ENCODE measurements at regions not wholly inside any gene's neighbourhood (a gene's known extent, or its start where the extent isn't known, plus 50 kb on each side); places are given as distances from the start of the nearest gene placed in this dataset.
"Not testable (repeated sequence)": the region's sequence is repeated elsewhere in the genome, so short reads cannot be mapped to it uniquely, and the experiment has no call there.

- DNase-seq, result not testable (repeated sequence)
Measured at GRCh38 chr16:88274126-88274750, 108.5 kb upstream of the ZNF469 start.

GRCh38 chr16:88274847-88275246 is 107.9 kb upstream of the ZNF469 start:
- DNase-seq, result no peak

DNA sequence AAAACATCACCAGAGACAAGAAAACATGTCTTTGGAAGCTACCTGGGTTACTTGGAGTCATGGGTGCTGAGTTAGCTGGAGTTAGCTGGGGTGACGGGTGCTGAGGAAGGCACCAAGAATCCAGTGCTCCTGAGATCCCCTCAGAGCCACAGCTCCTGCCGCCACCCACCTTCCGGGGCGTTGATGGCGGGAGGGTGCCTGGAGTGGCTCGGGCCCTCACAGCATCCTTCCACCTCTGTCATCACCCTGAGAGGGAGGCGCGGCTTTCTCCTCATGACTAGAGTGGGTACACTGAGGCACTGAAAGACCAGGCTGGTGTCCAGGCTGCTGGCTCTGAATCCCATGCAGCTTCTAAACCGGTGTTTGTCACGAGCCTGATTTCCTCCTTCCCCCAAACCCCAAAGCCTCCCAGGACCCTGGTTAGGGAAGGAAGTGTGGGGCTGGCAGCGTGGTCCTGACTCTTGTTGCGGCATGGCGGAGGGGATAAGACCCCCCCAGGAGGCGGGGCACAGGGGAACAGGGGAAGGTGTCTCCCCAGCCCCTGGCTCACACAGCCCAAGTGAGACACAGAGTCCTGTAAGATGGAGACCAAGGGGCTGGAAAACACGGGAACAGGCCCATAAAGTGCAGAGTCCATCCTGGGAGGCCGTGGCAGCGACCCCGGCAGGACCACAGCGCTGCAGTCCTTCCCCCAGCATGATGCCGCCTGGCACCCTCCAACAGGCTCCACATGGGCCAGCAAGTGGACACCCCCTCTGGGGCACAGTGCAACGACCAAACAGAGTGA is 107.2 kb upstream of the ZNF469 start:
- not testable (repeated sequence) for DNase-seq

DNA sequence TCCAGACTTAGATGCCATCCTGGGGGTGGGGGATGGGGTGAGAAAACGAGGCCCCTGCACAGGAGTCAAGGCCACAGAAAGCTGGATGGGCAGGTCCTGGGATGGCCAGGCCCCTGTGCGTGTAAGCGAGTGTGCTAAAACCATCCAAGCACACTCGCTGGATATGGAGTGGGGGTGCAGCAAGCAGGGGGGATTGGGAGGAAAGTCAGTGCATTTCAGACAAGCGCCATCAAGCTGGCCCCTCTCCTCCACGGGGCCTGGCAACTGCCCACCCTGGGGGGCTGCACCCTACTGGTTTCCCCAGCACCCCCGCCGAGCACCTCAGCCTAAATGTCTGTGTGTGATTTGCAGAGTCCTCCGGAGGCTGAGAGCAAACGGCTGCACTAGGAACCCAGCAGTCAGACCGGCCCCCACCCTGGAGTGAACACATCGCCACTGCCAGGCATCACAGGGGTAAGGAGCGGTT is 106.6 kb upstream of the ZNF469 start:
- DNase-seq, result not testable (repeated sequence)

DNA sequence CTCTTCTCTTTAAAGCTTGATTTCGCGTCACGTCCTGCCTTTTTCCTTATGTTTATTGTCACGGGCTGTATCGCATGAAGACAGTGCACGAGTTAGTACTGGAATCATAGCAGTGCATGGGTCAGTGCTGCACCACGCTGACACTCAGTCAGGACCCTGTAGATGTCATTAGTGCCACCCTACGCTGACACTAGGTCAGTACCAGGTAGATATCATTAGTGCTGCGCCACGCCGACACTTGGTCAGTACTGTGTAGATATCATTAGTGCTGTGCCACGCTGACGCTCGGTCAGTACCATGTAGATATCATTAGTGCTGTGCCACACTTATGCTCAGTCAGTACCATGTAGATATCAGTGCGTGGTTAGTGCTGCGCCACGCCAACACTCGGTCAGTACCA is 106.2 kb upstream of the ZNF469 start:
- DNase-seq, result no peak

DNA sequence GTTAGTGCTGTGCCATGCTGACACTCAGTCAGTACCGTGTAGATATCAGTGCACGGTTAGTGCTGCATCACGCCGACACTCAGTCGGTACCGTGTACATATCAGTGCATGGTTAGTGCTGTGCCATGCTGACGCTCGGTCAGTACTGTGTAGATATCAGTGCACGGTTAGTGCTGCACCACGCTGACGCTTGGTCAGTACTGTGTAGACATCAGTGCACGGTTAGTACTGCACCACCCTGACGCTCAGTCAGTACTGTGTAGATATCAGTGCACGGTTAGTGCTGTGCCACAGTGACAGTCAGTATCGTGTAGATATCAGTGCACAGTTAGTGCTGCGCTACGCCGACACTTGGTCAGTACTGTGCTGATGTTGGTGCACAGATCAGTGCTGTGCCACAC is 102.8 kb upstream of the ZNF469 start:
- no peak for DNase-seq

DNA sequence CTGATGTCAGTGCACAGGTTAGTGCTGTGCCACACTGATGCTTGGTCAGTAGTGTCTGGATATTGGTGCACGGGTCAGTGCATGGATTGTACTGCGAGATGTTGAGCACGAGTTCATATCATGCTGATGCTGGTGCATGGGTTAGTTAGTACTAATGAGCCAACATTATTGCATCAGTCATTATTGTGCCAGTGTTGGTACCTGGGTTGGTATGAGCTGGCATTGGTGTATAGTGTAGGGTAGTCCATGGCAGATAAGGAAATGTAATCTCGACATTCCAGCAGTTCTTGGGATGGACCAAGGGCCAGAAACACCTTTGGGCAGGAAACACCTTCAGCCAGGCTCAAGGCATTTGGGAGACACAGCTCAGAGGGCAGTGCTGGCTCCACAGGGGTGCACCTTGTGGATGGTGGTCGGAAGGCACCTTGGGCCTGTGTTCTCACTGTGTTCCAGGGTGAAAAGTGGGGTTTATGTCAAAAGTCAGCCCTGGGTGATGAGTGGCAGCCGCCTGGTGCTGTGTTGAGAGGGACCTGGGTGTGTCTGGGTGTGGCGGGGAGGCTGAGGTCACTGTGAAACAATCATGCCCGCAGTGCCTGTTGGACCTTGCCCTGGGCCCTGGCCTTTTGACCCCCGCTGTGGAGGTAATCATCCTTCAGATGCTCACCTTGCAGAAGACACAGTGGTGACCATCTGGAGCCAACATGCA is 100.7 kb upstream of the ZNF469 start:
- no peak for DNase-seq

DNA sequence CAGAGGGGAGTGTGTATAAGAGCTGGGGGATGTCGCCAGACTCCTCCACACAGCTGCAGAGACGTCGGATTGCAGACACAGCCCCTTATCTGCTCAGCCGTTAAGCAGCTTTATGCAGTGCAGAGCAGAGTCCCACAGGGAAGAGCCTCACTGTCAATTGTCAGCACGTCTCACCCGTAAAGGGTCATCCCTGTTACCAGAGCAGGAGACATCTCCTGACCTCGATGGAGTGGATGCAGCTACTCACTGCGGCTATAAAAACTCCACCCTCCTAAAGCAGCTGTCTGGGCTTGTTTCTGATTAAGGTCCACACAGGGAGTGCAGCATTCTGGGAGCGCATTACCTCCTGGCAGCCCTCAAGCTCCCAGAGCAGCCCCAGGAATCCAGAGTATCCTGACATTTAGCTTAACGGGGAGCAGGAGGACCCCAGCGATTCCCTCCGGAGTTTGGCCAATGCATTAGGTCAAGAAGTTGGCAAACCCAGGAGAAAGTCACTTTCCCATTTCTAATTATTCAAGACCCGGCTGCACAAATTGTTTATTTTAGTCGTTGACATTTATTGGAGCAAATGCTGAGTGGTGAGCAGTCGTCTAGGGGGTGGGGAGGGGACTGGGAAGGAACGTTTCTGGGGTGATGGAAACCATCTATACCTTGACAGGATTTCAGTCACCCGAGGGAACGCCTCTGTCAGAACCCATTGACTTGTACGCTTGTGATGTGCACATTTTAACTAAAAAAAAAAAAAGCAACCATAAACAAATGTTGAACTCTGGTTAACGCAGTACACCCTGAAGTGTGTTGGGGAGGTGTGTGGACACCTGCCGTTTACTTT is 100.0 kb upstream of the ZNF469 start:
- DNase-seq, result no peak

DNA sequence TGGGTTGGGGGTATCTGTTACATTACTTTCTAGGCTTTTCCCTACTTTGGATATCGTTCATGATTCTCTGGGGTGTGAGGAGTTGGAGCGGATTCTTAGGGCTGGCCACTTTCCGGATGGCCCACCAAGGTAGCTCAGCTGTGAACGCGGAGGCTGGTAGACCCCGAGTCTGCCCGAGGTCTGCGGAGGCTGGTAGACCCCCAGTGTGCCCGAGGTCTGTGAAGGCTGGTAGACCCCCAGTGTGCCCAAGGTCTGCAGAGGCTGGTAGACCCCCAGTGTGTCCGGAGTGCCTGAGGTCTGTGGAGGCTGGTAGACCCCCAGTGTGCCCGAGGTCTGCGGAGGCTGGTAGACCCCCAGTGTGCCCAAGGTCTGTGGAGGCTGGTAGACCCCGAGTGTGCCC is 99.2 kb upstream of the ZNF469 start:
- DNase-seq, result no peak

DNA sequence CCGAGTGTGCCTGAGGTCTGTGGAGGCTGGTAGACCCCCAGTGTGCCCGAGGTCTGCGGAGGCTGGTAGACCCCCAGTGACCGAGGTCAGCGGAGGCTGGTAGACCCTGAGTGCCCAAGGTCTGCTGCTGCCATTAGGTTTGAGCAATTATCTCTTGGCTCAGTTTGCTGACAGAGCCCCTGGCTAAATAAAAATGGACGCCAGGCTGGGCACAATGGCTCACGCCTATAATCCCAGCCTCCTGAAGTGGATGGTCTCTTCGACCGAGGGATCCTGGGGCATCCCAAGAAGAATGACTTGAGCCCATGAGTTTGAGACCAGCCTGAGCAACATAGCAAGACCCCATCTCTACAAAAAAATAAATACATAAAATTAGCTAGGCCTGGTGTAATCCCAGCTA is 98.7 kb upstream of the ZNF469 start:
- DNase-seq, result no peak

DNA sequence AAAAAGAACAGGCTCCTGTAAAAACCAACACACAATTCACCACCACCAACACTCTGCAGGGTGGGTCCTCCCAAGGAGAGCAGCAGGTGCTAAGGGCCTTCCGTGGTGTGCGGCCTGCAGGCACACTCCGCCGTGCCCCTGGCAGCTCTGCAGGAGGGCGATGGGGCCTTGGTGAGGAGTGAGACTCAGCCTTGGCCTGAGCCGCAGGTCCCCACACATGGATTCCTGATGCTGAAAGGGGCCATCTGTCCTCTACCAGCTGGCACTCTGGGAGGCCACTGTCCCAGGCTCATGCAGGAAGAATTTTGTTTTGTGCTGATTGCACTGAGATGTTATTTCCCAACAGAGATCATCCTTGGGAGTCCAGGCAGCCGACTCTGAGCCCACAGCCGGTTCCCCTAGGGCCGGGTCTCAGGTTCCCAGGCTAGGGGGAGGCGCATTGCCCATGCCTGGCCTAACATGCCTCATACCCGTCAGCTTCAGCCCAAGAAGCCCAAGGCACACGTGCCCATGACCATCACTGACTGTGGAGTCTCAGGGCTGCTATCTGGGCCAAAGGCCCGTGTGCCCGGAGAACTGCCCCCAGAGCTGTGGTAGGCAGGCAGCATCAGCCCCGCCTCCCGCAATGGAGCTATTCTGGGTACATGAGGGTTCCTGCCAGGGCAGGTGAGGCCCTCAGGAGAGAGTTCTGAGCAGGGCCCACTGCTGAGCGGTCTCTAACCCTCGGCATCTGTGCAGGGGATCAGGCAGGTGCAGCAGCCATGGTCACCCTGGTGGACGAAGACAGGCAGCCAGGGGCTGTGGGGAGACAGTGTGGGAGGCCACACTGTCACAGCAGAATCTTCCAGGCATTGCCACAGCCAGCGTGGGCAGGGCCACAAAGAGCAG is 97.9 kb upstream of the ZNF469 start:
- no peak for DNase-seq

DNA sequence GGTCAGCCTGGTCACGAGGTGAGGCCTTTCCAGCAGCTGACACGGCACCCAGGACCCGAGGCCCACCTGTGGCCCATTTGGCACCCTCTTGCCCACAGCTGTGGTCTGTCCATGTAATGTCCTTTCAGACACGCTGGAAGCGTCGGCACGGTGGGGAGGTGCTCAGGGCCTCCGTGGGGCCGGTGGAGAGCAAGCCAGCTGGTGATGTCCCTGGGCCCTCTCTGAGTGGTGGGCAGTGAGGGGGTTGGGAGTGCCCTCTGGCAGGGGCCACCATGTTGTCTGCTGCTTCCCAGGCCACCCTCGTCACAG is 97.3 kb upstream of the ZNF469 start:
- DNase-seq, result no peak

DNA sequence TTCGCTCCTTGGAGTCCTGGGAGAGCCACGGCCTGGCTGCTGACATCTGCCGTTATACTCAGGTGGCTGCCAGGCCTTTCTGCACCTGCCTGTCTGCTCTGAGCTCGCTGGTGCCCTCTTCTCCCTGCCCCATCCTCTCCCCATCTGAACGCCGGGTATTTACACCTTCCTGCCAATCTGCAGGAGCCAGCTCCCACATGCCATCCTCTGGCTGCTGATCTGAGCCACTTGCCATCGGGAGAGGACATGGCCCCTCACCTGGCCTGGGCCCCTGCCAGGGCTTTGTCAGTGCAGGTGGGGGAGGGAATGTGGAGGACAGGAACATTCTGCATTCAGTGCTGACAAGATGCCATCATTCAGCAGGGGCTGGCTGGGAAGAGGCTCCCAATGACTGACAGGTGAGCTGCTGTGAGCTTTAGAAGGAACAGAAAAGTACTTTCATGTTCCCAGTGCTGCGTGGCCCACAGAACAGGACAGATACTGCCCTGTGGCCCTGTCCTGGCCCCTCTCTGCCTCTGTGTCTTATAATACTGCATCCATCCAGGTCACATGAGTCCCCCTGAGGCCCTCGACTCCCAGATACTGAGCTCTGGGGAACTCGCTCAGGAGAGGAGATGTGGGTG is 96.3 kb upstream of the ZNF469 start:
- no peak for DNase-seq

- DNase-seq, result no peak
Measured at GRCh38 chr16:88287219-88287618, 95.5 kb upstream of the ZNF469 start.

DNA sequence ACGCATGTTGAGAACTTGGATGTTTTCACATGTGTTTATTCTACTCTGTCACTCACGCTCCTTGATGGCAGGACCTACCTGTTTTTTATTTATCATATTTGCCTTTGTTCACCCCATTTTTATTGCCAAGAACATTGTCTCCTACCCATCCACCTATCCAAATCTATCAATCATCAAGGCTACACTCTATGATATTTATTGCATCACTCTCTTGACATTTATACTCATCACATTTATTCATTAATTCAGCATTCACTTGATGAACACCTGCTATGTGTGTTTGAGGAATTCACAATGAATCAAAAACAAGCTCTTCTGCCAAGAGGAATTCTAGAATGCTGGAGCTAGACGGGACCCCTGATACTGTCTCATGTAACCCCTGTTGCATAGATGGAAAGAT is 94.5 kb upstream of the ZNF469 start:
- DNase-seq, result no peak

DNA sequence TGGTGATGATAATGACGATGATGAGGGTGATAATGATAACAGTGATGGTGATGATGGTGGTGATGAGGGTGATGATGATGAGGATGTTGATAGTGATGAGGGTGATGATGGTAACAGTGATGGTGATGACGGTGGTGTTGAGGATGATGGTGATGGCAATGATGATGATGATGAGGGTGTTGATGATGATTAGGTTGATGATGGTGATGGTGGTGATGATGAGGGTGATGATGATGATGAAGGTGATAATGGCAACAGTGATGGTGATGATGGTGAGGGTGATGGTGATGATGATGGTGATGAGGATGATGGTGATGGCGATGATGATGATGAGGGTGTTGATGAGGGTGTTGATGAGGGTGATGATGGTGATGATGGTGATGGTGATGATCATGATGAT is 93.8 kb upstream of the ZNF469 start:
- DNase-seq, result no peak

- DNase-seq, result no peak
Measured at GRCh38 chr16:88289561-88289960, 93.2 kb upstream of the ZNF469 start.

GRCh38 chr16:88289968-88290401 is 92.8 kb upstream of the ZNF469 start:
- no peak for DNase-seq

DNA sequence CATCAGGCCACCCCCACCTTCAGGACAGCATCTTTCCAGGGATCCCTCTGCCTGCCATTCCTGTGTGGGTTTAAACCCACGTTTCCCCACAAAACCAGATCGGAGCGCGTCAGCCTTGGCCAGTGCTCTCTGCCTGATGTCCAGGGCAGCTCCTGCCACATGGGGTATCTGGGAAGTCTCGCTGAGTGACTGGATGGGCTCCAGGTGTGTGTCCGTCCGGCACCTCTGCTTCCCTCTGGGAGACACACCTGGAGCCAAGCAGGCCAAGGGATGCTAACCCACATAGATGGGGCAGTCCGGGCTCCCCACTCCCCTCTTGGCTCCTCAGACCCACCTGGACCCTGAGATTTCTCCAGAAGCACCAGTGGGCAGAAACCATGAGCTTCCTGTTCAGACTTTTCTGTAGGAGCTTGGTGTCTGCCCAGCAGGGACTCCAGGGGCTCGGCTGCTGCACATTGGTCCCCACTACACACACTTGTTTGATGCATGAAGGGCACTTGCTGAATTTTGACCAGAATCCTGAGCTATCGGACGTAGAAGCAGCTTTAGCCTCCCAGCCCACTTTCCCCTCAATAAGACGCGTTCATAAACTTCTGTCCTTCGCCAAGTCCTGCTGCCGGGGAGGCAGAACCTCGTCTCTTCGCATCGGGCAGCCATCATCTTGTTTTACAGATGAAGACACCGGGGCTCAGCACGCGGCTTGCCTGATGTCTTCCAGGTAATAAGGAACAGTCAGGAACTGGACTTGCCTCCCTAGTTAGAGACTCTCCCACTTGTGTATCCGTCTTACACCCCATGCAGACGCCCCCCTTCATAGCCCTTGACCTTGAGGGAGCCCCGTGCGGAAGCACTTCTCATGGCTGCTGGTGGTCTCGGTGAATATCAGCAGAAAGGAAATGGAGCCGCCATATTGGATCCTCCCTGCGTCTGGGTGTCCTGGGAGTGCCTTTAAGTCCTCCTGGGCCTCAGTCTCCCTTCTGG is 91.6 kb upstream of the ZNF469 start:
- no peak for DNase-seq

All from T-helper 1 cell (primary cell).